H9 (cell line): ENCODE measurements at regions not wholly inside any gene's neighbourhood (a gene's known extent, or its start where the extent isn't known, plus 50 kb on each side); places are given as distances from the start of the nearest gene placed in this dataset.

Source experiments
- DNase-seq: peaks from one replicate; pipeline ENCODE4 v3.0.0-alpha.2; 2017
- H2AFZ ChIP-seq: one replicate; pipeline ENCODE4 v1.6.1; 2013; ENCODE audit warnings: mild to moderate bottlenecking, low read length, control low read depth, moderate library complexity
- H2AK5ac ChIP-seq: 2 replicates; pipeline ENCODE4 v1.6.1; 2013; ENCODE audit warnings: low read length, control low read depth, mixed read lengths; ENCODE audit not compliant: insufficient read length
- H2BK120ac ChIP-seq: one replicate; pipeline ENCODE4 v1.6.1; 2013; ENCODE audit warnings: low read depth, mild to moderate bottlenecking, low read length, control low read depth, inconsistent platforms; ENCODE audit not compliant: poor library complexity, severe bottlenecking
- H2BK12ac ChIP-seq: 2 replicates; pipeline ENCODE4 v1.6.1; 2013; ENCODE audit warnings: low read length, control low read depth, mixed read lengths, low read depth; ENCODE audit not compliant: insufficient read length
- H2BK15ac ChIP-seq: 2 replicates; pipeline ENCODE4 v1.6.1; 2013; ENCODE audit warnings: low read depth, low read length, control low read depth
- H2BK20ac ChIP-seq: one replicate; pipeline ENCODE4 v1.6.1; 2013; ENCODE audit warnings: low read depth, mild to moderate bottlenecking, low read length, control low read depth, inconsistent platforms; ENCODE audit not compliant: poor library complexity, severe bottlenecking
- H2BK5ac ChIP-seq: 2 replicates; pipeline ENCODE4 v1.6.1; 2013; ENCODE audit warnings: low read length, control low read depth, mixed read lengths; ENCODE audit not compliant: insufficient read length
- H3K14ac ChIP-seq: 2 replicates; pipeline ENCODE4 v1.6.1; 2013; ENCODE audit warnings: low read length, control low read depth; ENCODE audit not compliant: insufficient read depth
- H3K18ac ChIP-seq: 2 replicates; pipeline ENCODE4 v1.6.1; 2013; ENCODE audit warnings: low read depth, mild to moderate bottlenecking, mixed read lengths, low read length, control low read depth; ENCODE audit not compliant: insufficient read length
- H3K23ac ChIP-seq: 2 replicates; pipeline ENCODE4 v1.6.1; 2013; ENCODE audit warnings: low read length, control low read depth, mixed read lengths, low read depth; ENCODE audit not compliant: insufficient read length
- H3K23me2 ChIP-seq: 2 replicates; pipeline ENCODE4 v1.6.1; 2013; ENCODE audit warnings: low read depth, mild to moderate bottlenecking, mixed read lengths, low read length, control low read depth; ENCODE audit not compliant: insufficient read length, poor library complexity, severe bottlenecking
- H3K27ac ChIP-seq: 2 replicates; pipeline ENCODE4 v1.5.1; 2013; ENCODE audit warnings: low read length, control low read depth, mixed read lengths, low read depth; ENCODE audit not compliant: insufficient read length
- H3K27me3 ChIP-seq: 2 replicates; pipeline ENCODE4 v1.6.1; 2013; ENCODE audit warnings: low read length, control low read depth, inconsistent platforms; ENCODE audit not compliant: insufficient read depth
- H3K4ac ChIP-seq: 2 replicates; pipeline ENCODE4 v1.6.1; 2013; ENCODE audit warnings: low read depth, mild to moderate bottlenecking, control low read depth, inconsistent platforms, low read length, moderate library complexity
- H3K4me1 ChIP-seq: 2 replicates; pipeline ENCODE4 v1.6.1; 2013; ENCODE audit warnings: low read length, control low read depth, inconsistent platforms; ENCODE audit not compliant: insufficient read depth
- H3K4me2 ChIP-seq: 2 replicates; pipeline ENCODE4 v1.6.1; 2013; ENCODE audit warnings: low read length, control low read depth, mixed read lengths; ENCODE audit not compliant: insufficient read length, insufficient read depth
- H3K56ac ChIP-seq: 2 replicates; pipeline ENCODE4 v1.6.1; 2013; ENCODE audit warnings: low read depth, mild to moderate bottlenecking, mixed read lengths, low read length, control low read depth; ENCODE audit not compliant: insufficient read length
- H3K79me1 ChIP-seq: 2 replicates; pipeline ENCODE4 v1.6.1; 2013; ENCODE audit warnings: low read depth, mild to moderate bottlenecking, moderate library complexity, low read length, control low read depth, inconsistent platforms; ENCODE audit not compliant: insufficient read depth, poor library complexity, severe bottlenecking
- H3K79me2 ChIP-seq: 2 replicates; pipeline ENCODE4 v1.6.1; 2013; ENCODE audit warnings: low read length, control low read depth, inconsistent platforms; ENCODE audit not compliant: insufficient read depth
- H3K9ac ChIP-seq: 2 replicates; pipeline ENCODE4 v1.6.1; 2013; ENCODE audit warnings: low read length, control low read depth, mixed read lengths; ENCODE audit not compliant: insufficient read length; ENCODE audit errors: extremely low read depth
- H3K9me3 ChIP-seq: one replicate; pipeline ENCODE4 v1.6.1; 2013; ENCODE audit warnings: low read depth, low read length, inconsistent platforms; ENCODE audit not compliant: control insufficient read depth
- H3T11ph ChIP-seq: one replicate; pipeline ENCODE4 v1.6.1; 2013; ENCODE audit warnings: mild to moderate bottlenecking, low read length, control low read depth, inconsistent platforms
- H4K20me1 ChIP-seq: one replicate; pipeline ENCODE4 v1.6.1; 2013; ENCODE audit not compliant: control insufficient read depth, insufficient read length, insufficient read depth
- H4K5ac ChIP-seq: 2 replicates; pipeline ENCODE4 v1.6.1; 2013; ENCODE audit warnings: low read depth, mild to moderate bottlenecking, mixed read lengths, low read length, control low read depth; ENCODE audit not compliant: insufficient read length
- H4K8ac ChIP-seq: replicated peaks from 2 replicates; pipeline ENCODE4 v1.6.1; 2013; ENCODE audit warnings: low read length, control low read depth, mixed read lengths, low read depth; ENCODE audit not compliant: insufficient read length
- H4K91ac ChIP-seq: 2 replicates; pipeline ENCODE4 v1.6.1; 2013; ENCODE audit warnings: low read depth, mild to moderate bottlenecking, moderate library complexity, mixed read lengths, low read length, control low read depth; ENCODE audit not compliant: insufficient read length
- H3K27ac Mint-ChIP-seq, 3 experiments: 2 replicates in 2 of 3; 3 replicates in 1 of 3; pipeline ENCODE4 v1.8.0; 2020 to 2021; ENCODE audit warnings: mixed read lengths in 3 of 3, mild to moderate bottlenecking in 1 of 3, moderate library complexity in 1 of 3
- H3K27me3 Mint-ChIP-seq: 2 replicates; pipeline ENCODE4 v1.8.0; 2021; ENCODE audit warnings: low read depth, mild to moderate bottlenecking, moderate library complexity, mixed read lengths
- H3K36me3 Mint-ChIP-seq, 3 experiments: 2 replicates in 2 of 3; 3 replicates in 1 of 3; pipeline ENCODE4 v1.8.0; 2020 to 2021; ENCODE audit warnings: low read depth in 3 of 3, mixed read lengths in 3 of 3; ENCODE audit not compliant: insufficient read depth in 1 of 3
- H3K4me1 Mint-ChIP-seq, 2 experiments: 2 replicates each; pipeline ENCODE4 v1.8.0; 2020; ENCODE audit warnings: mixed read lengths in 2 of 2
- H3K4me3 Mint-ChIP-seq, 2 experiments: 2 replicates in 1 of 2; 3 replicates in 1 of 2; pipeline ENCODE4 v1.8.0; 2020 to 2021; ENCODE audit warnings: mild to moderate bottlenecking in 2 of 2, mixed read lengths in 2 of 2, moderate library complexity in 1 of 2
- H3K9me3 Mint-ChIP-seq, 2 experiments: 2 replicates in 1 of 2; 3 replicates in 1 of 2; pipeline ENCODE4 v1.8.0; 2020; ENCODE audit warnings: mild to moderate bottlenecking in 2 of 2, mixed read lengths in 2 of 2, moderate library complexity in 1 of 2
- CTCF ChIP-seq: fragments of 200-600 bp; sonication (generic); conservative IDR thresholded peaks from 3 replicates; pipeline ENCODE4 v1.8.0; 2021; ENCODE audit warnings: antibody characterized with exemption, mild to moderate bottlenecking
- WGBS: extraction: QIAGEN DNeasy Blood & Tissue Kit; methylation state at CpG from one replicate; pipeline ENCODE4 v1.1.7; 2013; ENCODE audit warnings: missing lambda C conversion rate, low lambda C conversion rate, mixed read lengths; ENCODE audit not compliant: insufficient read length; ENCODE audit errors: extremely low coverage; 5-methylcytosine and 5-hydroxymethylcytosine counted together

- Histone ChIP-seq H3K23me2 (no peaks in the 10 kb centered on the region), H3K9me3 (no peaks in the 10 kb centered on the region), H3K14ac (no peak overlapping the region; the same call in 1 of the 2 replicates), H2BK15ac (no peak overlapping the region), H2BK20ac (no peak overlapping the region), H4K20me1 (no peaks in the 10 kb centered on the region), H4K5ac (no peak overlapping the region), H3K56ac (no peak overlapping the region), H3K4me1 (no peaks in the 10 kb centered on the region), H3K4me2 (no peak overlapping the region), H3K23ac (no peak overlapping the region), H2BK12ac (no peak overlapping the region), H4K8ac (no peak overlapping the region), H3T11ph (no peak overlapping the region), H2BK120ac (no peak overlapping the region), H3K27me3 (no peaks in the 10 kb centered on the region), H2BK5ac (no peak overlapping the region), H3K79me1 (no peaks in the 10 kb centered on the region), H3K18ac (no peak overlapping the region), H2AFZ (no peak overlapping the region), H4K91ac (no peak overlapping the region), H3K79me2 (no peaks in the 10 kb centered on the region), H2AK5ac (no peak overlapping the region), H3K4ac (no peak overlapping the region), H3K27ac (no peak overlapping the region), H3K9ac (no peak overlapping the region)
- Mint-ChIP-seq H3K27ac (peak overlapping the region in 1 of 3 experiments; percentile 64; a peak in 1 of 7 replicates), H3K4me3 (no peak overlapping the region), H3K36me3 (no peaks in the 10 kb centered on the region), H3K9me3 (no peaks in the 10 kb centered on the region), H3K27me3 (peaks cover 5% of the 10 kb centered on the region), H3K4me1 (peaks cover 3 to 9% of the 10 kb centered on the region in 2 experiments; a peak in 2 of 4 replicates)
- DNase-seq, result no peak
- TF ChIP-seq CTCF, result no peak
- WGBS, result no CpG with 5 or more reads among the region's 39 CpGs
These were observed 292.5 kb upstream of the SHH start for GRCh38 chr7:156104501-156105336.
